Ascending aorta (tissue), 2 donors: ENCODE measurements at regions not wholly inside any gene's neighbourhood (a gene's known extent, or its start where the extent isn't known, plus 50 kb on each side); places are given as distances from the start of the nearest gene placed in this dataset.

Source experiments
- DNase-seq, 2 donors: peaks; one replicate each; pipeline ENCODE4 v3.0.0-alpha.2; 2019; ENCODE audit warnings: low spot score in 2 of 2
- H3K27ac ChIP-seq, 2 donors: fragments of 200-600 bp; sonication (generic); one replicate each; pipeline ENCODE4 v1.5.1; 2016 to 2017; ENCODE audit warnings: mild to moderate bottlenecking in 1 of 2
- H3K27me3 ChIP-seq: fragments of 200-600 bp; sonication (generic); one replicate; pipeline ENCODE4 v1.5.1; 2017
- H3K36me3 ChIP-seq, 2 donors: fragments of 200-600 bp; sonication (generic); one replicate each; pipeline ENCODE4 v1.5.1; 2016
- H3K4me1 ChIP-seq, 2 donors: fragments of 200-600 bp; sonication (generic); one replicate each; pipeline ENCODE4 v1.5.1; 2016 to 2017; ENCODE audit warnings: mild to moderate bottlenecking in 1 of 2
- H3K4me3 ChIP-seq, 2 donors: fragments of 200-600 bp; sonication (generic); one replicate each; pipeline ENCODE4 v1.5.1; 2016 to 2017; ENCODE audit warnings: mild to moderate bottlenecking in 1 of 2
- H3K9me3 ChIP-seq, 2 donors: fragments of 200-600 bp; sonication (generic); one replicate each; pipeline ENCODE4 v1.5.1; 2016
- intact Hi-C: fragments of 100-400 bp; cut with DNase I; formaldehyde crosslinking; loops from one replicate; pipeline ENCODE4 v1.15.1; 2023
- TF ChIP-seq, protein P1 (sequence below), 3 experiments: fragments of 200-600 bp in 2 of 3; fragments of 450-650 bp in 1 of 3; sonication (generic) in 2 of 3; IDR thresholded peaks; one replicate each; pipeline ENCODE4 v1.5.1; 2016 to 2019; ENCODE audit warnings: antibody characterized with exemption in 3 of 3, mild to moderate bottlenecking in 1 of 3, moderate library complexity in 1 of 3

DNA sequence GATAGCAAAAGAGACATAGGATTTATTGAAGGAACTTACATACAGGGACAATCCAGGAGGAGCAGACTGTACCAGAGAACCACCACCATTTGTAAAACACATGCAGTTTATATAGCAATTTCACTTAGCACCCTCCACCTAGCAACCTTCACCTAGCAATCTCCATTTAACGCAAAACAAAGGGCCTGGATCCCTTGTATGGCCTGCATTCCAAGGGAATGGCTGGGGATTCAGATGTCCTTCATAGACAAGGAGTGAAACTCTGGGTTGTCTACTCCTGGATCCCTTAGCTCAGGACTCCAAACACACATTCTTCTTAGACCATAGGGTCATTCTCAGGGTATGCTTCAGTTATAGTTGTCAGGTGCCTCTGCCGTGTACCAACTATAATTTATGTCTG, 1324.9 kb downstream of the HACE1 start:
- Histone ChIP-seq H3K27me3 (no peaks in the 10 kb centered on the region), H3K36me3 (no peaks in the 10 kb centered on the region), H3K4me1 (no peaks in the 10 kb centered on the region), H3K4me3 (no peak overlapping the region), H3K27ac (no peak overlapping the region), H3K9me3 (no peaks in the 10 kb centered on the region)
- DNase-seq: no peak
- intact Hi-C loops: no loop called here
- TF ChIP-seq, protein P1, sequence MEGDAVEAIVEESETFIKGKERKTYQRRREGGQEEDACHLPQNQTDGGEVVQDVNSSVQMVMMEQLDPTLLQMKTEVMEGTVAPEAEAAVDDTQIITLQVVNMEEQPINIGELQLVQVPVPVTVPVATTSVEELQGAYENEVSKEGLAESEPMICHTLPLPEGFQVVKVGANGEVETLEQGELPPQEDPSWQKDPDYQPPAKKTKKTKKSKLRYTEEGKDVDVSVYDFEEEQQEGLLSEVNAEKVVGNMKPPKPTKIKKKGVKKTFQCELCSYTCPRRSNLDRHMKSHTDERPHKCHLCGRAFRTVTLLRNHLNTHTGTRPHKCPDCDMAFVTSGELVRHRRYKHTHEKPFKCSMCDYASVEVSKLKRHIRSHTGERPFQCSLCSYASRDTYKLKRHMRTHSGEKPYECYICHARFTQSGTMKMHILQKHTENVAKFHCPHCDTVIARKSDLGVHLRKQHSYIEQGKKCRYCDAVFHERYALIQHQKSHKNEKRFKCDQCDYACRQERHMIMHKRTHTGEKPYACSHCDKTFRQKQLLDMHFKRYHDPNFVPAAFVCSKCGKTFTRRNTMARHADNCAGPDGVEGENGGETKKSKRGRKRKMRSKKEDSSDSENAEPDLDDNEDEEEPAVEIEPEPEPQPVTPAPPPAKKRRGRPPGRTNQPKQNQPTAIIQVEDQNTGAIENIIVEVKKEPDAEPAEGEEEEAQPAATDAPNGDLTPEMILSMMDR (IDR thresholded peaks at IDR 0.05): no peak

DNA sequence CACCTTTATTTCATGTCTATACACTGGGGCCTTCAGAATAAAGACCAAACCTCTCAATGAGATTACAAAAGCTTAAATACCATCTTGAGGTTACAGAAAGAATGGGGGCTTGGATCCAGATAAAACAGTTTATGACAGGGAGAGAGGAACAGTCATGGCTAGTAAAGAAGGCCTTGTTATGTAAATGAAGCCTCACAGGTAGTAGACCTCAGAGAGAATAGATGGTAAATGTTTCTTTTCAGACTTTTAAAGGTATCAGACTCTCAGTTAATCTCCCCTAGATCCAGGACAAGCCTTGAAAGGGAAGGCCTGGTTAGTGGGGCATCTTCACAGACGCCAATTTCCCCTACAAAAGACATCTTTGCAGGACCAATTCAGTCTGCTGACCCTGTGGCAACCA, 1325.6 kb downstream of the HACE1 start:
- Histone ChIP-seq H3K4me1 (no peaks in the 10 kb centered on the region), H3K4me3 (no peak overlapping the region), H3K36me3 (no peaks in the 10 kb centered on the region), H3K27me3 (no peaks in the 10 kb centered on the region), H3K9me3 (no peaks in the 10 kb centered on the region), H3K27ac (no peak overlapping the region)
- TF ChIP-seq, protein P1 (IDR thresholded peaks at IDR 0.05): no peak
- intact Hi-C loops: no loop called here
- no peak for DNase-seq

DNA sequence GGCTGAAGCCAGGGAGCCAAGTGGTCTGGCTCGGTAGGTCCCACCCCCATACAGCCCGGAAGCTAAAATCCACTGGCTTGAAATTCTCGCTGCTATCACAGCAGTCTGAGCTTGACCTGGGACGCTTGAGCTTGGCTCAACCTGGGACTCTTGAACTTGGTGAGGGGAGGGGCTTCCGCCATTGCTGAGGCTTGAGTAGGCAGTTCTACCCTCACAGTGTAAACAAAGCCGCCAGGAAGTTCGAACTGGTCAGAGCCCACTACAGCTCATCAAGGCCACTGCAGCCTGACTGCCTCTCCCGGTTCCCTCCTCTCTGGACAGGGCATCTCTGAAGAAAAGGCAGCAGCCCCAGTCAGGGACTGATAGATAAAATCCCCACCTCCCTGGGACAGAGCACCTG, 1337.7 kb downstream of the HACE1 start:
- TF ChIP-seq, protein P1 (IDR thresholded peaks at IDR 0.05): no peak
- no peak for DNase-seq
- Histone ChIP-seq H3K4me3 (no peak overlapping the region), H3K4me1 (no peaks in the 10 kb centered on the region), H3K27me3 (no peaks in the 10 kb centered on the region), H3K36me3 (no peaks in the 10 kb centered on the region), H3K9me3 (no peaks in the 10 kb centered on the region), H3K27ac (no peak overlapping the region)
- intact Hi-C loops: no loop called here

DNA sequence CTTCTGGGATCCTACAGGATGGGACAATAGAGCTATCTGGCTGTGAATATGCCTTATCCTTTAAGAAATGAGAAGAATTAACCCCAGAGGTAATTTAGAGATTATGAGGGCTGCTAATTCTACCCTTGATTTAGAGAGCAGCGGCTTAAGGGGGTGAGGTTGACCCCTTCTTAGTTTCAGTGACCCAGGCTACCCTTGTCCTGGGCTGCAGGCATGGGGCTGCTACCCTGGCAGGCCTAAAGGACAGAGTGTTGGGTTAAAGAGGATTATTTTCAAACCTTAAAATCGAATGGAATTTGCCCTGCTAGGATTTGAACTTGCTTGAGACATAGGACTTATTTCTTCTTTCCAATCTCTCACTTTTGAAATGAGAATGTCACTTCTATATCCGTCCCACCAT, 1343.4 kb downstream of the HACE1 start:
- no peak overlapping the region for H3K4me3 ChIP-seq
- TF ChIP-seq, protein P1 (IDR thresholded peaks at IDR 0.05): no peak
- no peaks in the 10 kb centered on the region for H3K27me3 ChIP-seq
- DNase-seq: no peak
- H3K27ac ChIP-seq: no peak overlapping the region
- no peaks in the 10 kb centered on the region for H3K9me3 ChIP-seq
- H3K4me1 ChIP-seq: no peaks in the 10 kb centered on the region
- intact Hi-C loops: no loop called here
- H3K36me3 ChIP-seq: no peaks in the 10 kb centered on the region

DNA sequence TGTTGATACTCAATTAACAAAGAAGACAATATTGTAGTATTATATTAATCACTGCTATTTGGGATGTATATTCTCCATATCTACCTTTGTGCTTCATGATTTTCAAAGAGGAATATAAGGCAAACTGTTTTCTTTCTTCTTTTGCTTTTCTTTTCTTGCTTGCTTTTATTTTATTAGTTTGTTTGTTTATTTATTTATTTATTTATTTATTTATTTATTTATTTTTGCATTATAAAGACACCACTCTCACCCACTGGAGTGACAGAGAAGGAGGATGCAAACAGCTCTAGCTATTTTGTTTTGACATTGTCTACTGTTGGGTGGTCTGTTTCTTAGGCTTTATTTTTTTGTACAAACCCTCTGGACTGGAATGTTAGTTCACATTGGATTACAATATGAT, 1352.7 kb downstream of the HACE1 start:
- TF ChIP-seq, protein P1 (IDR thresholded peaks at IDR 0.05): no peak
- DNase-seq: no peak
- Histone ChIP-seq H3K36me3 (no peaks in the 10 kb centered on the region), H3K4me3 (no peak overlapping the region), H3K27me3 (no peaks in the 10 kb centered on the region), H3K4me1 (no peaks in the 10 kb centered on the region), H3K27ac (no peak overlapping the region), H3K9me3 (no peaks in the 10 kb centered on the region)
- intact Hi-C loops: no loop called here

DNA sequence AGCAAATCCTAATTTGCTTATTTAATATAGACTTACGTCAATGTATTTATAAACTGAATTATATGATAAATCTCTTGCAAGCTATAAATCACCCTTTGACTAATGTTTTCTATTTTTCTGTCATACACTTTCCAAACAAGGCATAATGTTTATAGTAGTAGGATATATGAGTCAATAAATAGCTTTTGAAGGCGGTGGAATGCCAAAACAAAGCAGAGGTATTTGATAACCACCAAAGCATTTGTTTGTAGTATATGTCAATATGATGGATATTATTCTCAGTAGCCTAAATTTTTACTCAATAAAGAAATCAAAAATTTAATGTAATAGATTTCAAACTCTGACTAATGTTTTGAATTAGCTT, 1354.6 kb downstream of the HACE1 start:
- Histone ChIP-seq H3K36me3 (no peaks in the 10 kb centered on the region), H3K27me3 (no peaks in the 10 kb centered on the region), H3K9me3 (no peaks in the 10 kb centered on the region), H3K4me3 (no peak overlapping the region), H3K27ac (no peak overlapping the region), H3K4me1 (no peaks in the 10 kb centered on the region)
- no peak for DNase-seq
- intact Hi-C loops: no loop called here
- TF ChIP-seq, protein P1 (IDR thresholded peaks at IDR 0.05): no peak
